LNCaP clone FGC (cell line): ENCODE measurements at regions not wholly inside any gene's neighbourhood (a gene's known extent, or its start where the extent isn't known, plus 50 kb on each side); places are given as distances from the start of the nearest gene placed in this dataset.

Experiments used
- DNase-seq: peaks from one replicate; pipeline ENCODE4 v3.0.0-alpha.2; 2011; ENCODE audit warnings: low read depth
- H3K4me3 ChIP-seq: 2 replicates; pipeline ENCODE4 v1.5.1; 2011; ENCODE audit warnings: mild to moderate bottlenecking, low read depth, low read length, control low read depth
- TF ChIP-seq, protein P1 (sequence below): IDR thresholded peaks from 2 replicates; pipeline ENCODE4 v1.5.1; 2012; ENCODE audit warnings: mild to moderate bottlenecking; ENCODE audit not compliant: control insufficient read depth, insufficient read depth; ENCODE audit errors: extremely low read depth

DNA sequence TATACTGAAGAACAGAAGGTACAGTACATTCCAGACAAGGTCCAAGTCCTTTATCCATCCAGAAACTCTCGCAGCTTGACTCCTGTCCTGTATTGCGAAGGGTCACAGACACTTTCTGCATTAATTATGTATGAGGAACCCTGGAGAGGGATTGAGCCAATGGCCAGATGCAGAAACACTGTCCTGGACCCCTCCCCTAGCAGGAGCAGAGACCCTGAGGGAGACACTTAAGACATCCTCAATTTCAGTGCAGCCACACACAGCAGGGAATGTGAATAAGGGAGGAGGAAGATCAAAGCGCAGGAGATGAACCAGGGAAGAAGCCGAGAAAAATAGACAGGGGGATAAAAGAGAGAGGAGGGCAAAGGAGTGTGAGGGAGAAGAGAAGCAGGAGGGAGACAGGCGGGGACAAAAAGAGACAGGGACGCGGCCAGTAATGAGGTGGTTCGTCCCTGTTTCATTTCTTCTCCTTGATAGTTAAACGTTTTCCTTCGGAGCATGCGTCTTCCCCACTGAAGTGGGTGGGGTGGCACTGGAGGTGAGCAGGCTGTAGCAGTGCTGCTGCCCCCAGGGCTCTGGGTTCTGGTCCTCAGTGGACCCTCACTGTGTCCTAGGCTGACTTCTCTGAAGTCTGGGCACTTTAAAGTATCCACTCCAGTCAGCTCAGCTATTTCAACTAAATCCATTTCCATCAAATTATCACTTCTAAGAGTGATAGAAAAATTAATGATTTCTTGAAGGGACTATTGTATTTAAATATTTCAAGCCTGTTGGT is 356.4 kb upstream of the NOCT start:
- TF ChIP-seq, protein P1, sequence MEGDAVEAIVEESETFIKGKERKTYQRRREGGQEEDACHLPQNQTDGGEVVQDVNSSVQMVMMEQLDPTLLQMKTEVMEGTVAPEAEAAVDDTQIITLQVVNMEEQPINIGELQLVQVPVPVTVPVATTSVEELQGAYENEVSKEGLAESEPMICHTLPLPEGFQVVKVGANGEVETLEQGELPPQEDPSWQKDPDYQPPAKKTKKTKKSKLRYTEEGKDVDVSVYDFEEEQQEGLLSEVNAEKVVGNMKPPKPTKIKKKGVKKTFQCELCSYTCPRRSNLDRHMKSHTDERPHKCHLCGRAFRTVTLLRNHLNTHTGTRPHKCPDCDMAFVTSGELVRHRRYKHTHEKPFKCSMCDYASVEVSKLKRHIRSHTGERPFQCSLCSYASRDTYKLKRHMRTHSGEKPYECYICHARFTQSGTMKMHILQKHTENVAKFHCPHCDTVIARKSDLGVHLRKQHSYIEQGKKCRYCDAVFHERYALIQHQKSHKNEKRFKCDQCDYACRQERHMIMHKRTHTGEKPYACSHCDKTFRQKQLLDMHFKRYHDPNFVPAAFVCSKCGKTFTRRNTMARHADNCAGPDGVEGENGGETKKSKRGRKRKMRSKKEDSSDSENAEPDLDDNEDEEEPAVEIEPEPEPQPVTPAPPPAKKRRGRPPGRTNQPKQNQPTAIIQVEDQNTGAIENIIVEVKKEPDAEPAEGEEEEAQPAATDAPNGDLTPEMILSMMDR = no peak
- no peak overlapping the region for H3K4me3 ChIP-seq
- no peak for DNase-seq

DNA sequence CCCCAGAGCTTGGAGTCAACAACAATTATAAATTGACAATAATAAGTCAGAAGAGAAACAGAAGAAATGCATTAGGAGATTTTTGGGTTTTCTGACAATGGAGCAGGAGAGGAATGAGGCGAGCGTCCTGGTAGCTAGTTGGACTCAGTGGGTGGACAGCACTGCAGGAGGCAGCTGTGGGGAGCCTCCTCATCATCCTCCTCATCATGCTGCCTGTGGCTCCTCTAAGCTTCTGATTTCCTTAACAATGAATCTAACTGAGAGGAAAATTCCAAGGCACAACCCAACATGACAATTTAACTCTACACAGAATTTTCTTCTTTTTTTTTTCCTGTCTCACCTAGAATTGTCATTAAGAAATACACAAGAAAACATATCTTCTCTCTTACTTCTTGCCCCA is 357.1 kb upstream of the NOCT start:
- no peak overlapping the region for H3K4me3 ChIP-seq
- TF ChIP-seq, protein P1 = no peak
- DNase-seq = no peak

DNA sequence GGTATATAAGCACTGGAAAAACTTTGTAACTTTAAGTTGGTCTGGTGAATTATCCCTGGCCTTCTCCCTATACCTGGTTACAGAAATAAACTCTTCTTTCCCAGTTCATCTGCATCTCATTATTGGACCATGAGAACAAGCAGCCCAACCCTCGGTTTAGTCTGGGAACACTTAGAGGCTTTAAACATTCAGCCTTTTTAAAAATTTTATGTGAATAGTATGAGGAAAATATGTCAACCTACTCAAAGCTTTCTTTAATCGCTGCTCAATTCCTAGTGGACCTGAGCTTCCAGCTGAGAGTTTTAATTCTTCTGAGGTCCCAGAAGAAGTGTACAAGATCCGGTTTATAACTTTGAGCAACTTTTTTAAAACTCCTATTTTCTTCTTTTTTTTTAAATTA is 358.6 kb upstream of the NOCT start:
- TF ChIP-seq, protein P1 = no peak
- no peak overlapping the region for H3K4me3 ChIP-seq
- DNase-seq = no peak

DNA sequence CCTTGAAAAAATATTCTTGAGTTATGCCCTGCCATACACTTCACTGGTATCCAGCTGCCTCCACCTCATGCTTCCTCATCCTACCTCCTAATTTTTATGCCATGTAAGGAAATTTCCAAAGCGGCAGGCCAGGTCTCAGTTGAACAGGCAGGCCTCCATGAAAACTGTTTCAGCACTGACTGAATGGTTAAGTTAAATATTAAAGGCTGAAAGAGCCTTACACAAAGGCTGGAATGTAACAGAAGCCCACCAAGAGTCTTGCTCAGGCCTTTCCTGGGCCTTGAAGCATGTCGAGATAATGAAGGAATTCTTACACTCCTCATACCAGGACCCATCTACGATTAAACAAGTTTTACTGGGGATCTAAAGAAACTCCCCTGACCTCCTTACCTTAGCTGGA is 359.6 kb upstream of the NOCT start:
- DNase-seq = no peak
- H3K4me3 ChIP-seq = no peak overlapping the region
- TF ChIP-seq, protein P1 = no peak

DNA sequence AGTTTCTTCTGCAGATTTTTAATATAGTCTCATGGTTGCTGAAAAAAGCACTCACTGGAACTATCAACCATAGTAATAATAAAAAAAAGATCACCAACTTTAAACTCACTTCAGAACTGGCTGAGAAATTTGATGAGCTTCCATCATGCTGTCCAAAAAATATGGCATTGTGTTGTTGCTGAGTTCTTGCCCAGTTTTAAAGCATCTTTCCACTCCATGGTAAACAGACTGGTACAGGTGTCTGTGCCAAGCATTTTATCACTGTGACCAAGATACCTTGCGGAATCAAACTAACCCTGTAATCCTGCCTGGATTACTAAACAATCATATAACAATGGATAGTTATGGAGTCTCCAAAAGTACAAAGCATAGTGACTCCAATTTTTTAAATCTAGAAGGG is 360.3 kb upstream of the NOCT start:
- TF ChIP-seq, protein P1 = no peak
- H3K4me3 ChIP-seq = no peak overlapping the region
- peak; percentile 90 for DNase-seq

DNA sequence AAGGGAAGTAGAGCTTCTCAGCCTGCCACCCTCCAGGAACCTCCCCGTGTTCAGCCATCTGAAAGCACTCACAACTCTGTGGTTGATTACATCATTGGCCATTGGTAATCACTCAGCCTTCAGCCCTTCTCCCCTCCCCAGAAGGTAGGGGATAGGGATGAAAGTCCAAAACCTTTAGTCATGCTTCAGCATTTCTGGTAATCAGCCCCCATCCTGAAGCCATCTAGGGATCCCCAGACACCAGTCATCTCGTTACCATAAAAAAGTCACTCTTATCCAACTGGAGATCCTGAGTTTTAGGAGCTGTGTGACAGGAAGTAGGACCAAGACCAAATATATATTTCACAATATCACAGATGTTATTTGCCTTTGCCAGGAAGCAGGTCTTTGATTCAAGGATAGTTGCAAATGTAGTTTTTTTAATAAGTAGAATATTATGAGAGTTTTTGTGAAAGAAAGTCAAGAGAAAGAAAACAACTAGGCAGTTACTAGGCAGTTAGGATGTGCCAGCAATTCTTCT is 364.6 kb upstream of the NOCT start:
- no peak overlapping the region for H3K4me3 ChIP-seq
- DNase-seq = no peak

More for the DNA sequence above, 364.6 kb upstream of the NOCT start:
- TF ChIP-seq, protein P1 = no peak
